ENCODE measurements at regions not wholly inside any gene's neighbourhood (a gene's known extent, or its start where the extent isn't known, plus 50 kb on each side); places are given as distances from the start of the nearest gene placed in this dataset.

- TF ChIP-seq CTCF (conservative IDR thresholded peaks at IDR 0.05 in 1 of 2, IDR thresholded peaks at IDR 0.05 in 1 of 2; ENCODE audit: extremely low read depth in 1 of 2, insufficient read depth in 1 of 2, low read depth in 1 of 2, low read length in 2 of 2): no peak
- no peak for TF ChIP-seq EZH2 (IDR thresholded peaks at IDR 0.05; ENCODE audit: borderline replicate concordance, low read length)
These were observed 69.0 kb upstream of the FAM180A start for GRCh38 chr7:135817583-135817982.
